ENCODE measurements at regions not wholly inside any gene's neighbourhood (a gene's known extent, or its start where the extent isn't known, plus 50 kb on each side); places are given as distances from the start of the nearest gene placed in this dataset.

DNA sequence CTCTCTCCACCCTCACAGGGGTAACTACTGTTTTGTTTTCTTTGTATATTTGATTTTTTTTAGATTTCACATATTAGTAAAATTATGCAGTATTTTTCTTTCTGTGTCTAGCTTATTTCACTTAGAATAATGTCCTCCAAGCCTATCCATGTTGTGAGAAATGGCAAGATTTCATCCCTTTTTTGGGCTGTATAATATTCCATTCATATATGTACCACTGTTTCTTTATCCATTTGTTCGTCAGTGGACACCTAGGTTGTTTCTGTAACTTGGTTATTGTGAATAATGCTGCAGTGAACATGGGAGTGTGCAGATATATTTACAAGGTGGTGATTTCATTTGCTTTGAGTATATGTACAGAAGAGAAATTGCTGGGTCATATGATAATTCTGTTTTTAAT lies 144.0 kb upstream of the CHD1 start:
- Histone ChIP-seq H3K27ac (no peak overlapping the region), H3K36me3 (no peaks in the 10 kb centered on the region), H3K27me3 (no peaks in the 10 kb centered on the region), H3K9me3 (no peaks in the 10 kb centered on the region), H3K4me3 (no peak overlapping the region), H3K4me1 (no peaks in the 10 kb centered on the region)
- TF ChIP-seq POLR2A (IDR thresholded peaks at IDR 0.05) (no peak), POLR2AphosphoS5 (IDR thresholded peaks at IDR 0.05) (no peak)
- DNase-seq (ENCODE audit: low spot score in 2 of 2), result no peak
- 90% methylated on average over 1 of the region's 1 CpG for whole genome bisulfite sequencing

DNA sequence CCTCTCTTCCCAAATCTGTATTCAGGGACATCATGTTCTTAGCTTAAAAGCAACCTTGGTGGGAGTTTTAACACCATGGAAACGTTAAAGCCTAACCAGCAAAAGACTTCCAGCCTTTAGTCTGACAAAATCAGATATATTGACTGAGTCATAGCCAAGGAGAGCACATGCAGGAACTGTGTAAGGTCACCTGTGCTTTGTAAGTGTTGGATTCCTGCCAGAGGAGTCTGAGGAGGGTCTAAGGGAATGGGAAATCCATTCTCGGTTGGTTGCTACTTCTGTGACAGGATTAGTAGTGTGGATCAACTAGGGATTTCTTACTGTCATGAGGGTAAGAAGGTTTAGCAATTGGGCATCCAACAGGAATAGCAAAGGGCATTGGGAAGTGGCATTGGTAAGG lies 142.0 kb upstream of the CHD1 start:
- Histone ChIP-seq H3K9me3 (no peaks in the 10 kb centered on the region), H3K4me3 (no peak overlapping the region), H3K27ac (no peak overlapping the region), H3K36me3 (no peaks in the 10 kb centered on the region), H3K27me3 (no peaks in the 10 kb centered on the region), H3K4me1 (no peaks in the 10 kb centered on the region)
- TF ChIP-seq POLR2AphosphoS5 (IDR thresholded peaks at IDR 0.05), result no peak
- no peak for TF ChIP-seq POLR2A (IDR thresholded peaks at IDR 0.05)
- TF ChIP-seq EP300 (IDR thresholded peaks at IDR 0.05), result no peak
- TF ChIP-seq, protein P1, sequence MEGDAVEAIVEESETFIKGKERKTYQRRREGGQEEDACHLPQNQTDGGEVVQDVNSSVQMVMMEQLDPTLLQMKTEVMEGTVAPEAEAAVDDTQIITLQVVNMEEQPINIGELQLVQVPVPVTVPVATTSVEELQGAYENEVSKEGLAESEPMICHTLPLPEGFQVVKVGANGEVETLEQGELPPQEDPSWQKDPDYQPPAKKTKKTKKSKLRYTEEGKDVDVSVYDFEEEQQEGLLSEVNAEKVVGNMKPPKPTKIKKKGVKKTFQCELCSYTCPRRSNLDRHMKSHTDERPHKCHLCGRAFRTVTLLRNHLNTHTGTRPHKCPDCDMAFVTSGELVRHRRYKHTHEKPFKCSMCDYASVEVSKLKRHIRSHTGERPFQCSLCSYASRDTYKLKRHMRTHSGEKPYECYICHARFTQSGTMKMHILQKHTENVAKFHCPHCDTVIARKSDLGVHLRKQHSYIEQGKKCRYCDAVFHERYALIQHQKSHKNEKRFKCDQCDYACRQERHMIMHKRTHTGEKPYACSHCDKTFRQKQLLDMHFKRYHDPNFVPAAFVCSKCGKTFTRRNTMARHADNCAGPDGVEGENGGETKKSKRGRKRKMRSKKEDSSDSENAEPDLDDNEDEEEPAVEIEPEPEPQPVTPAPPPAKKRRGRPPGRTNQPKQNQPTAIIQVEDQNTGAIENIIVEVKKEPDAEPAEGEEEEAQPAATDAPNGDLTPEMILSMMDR (IDR thresholded peaks at IDR 0.05), result no peak
- WGBS, result 60% methylated on average over 2 of the region's 2 CpGs
- no peak for DNase-seq (ENCODE audit: low spot score in 2 of 2)

DNA sequence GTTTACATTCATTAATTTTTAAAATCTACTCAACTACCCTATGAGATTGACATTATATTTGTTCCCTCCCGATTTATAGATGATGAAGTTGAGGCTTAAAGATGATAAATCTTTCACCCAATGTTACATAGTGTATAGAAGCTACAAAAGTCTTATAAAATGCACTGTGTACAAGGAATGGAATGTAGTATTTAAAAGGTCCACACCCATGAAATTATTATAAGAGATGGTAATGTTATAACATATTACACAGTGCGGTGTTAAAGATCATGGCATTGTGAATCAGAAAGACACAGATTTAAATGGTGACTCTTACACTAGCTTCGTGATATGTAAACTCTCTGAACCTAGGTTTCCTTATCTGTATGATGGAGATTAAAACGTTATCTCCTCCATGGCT lies 141.6 kb upstream of the CHD1 start:
- Histone ChIP-seq H3K27ac (no peak overlapping the region), H3K4me1 (no peaks in the 10 kb centered on the region), H3K9me3 (no peaks in the 10 kb centered on the region), H3K27me3 (no peaks in the 10 kb centered on the region), H3K4me3 (no peak overlapping the region), H3K36me3 (no peaks in the 10 kb centered on the region)
- no peak for DNase-seq (ENCODE audit: low spot score in 2 of 2)
- TF ChIP-seq EP300 (IDR thresholded peaks at IDR 0.05), result no peak
- no peak for TF ChIP-seq POLR2AphosphoS5 (IDR thresholded peaks at IDR 0.05)
- TF ChIP-seq POLR2A (IDR thresholded peaks at IDR 0.05), result no peak
- TF ChIP-seq, protein P1 (IDR thresholded peaks at IDR 0.05), result no peak
- WGBS, result 79% methylated on average over 4 of the region's 4 CpGs

DNA sequence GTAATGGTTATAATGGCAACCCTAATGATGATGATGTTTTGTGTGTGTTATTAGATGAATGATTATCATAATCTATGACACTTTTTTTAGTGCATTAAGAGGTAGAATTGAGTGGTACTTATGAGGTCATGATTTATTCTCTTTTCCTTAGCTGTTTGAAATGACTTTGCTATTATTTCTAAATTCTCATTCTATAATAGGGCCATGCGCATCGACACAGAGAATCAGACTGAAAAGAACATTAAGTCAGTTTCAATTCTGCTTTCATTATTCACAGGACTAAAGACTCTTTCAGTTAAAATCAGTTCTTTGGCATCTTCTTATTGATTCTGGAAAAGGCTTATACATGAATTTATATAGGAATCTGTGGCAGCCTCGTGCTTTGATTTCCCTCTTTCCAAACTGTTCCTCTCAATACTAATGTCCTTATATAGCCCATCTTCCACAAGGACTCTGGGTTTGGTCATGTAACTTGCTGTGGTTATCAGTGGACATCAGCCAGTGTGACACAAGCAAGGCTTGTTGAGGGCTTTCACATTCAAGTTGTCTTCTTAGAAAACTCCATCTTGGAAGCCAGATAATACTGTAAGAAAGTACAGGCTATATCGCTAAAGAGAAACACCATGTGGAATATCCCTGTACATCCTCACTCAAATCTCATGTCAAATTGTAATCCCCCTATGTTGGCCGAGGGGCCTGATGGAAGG lies 140.3 kb upstream of the CHD1 start:
- Histone ChIP-seq H3K9me3 (no peaks in the 10 kb centered on the region), H3K27me3 (no peaks in the 10 kb centered on the region), H3K27ac (no peak overlapping the region), H3K4me3 (no peak overlapping the region), H3K36me3 (no peaks in the 10 kb centered on the region), H3K4me1 (no peaks in the 10 kb centered on the region)
- 83% methylated on average over 5 of the region's 5 CpGs for WGBS
- DNase-seq (ENCODE audit: low spot score in 2 of 2), result no peak
- TF ChIP-seq POLR2A (IDR thresholded peaks at IDR 0.05) (no peak), EP300 (IDR thresholded peaks at IDR 0.05) (no peak), POLR2AphosphoS5 (IDR thresholded peaks at IDR 0.05) (no peak)
- TF ChIP-seq, protein P1 (IDR thresholded peaks at IDR 0.05), result no peak

DNA sequence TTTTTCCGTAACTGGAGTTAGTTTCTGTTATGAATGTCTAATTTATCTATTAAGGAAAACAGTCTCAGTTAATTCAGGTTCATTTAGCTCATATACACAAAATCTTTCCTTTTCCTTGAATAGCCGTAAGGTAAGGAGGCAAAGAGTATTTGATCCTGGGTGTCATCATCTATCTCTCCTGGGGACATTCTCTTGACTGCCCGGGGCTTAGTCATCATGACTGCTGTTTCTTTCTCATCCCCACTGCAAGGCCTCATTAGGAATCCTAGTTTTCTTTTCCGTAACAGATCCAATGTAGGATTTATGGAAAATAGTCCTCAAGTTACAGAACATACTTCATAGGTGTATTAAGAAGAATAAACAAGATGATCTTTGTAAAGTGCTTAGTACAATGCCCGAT lies 134.9 kb upstream of the CHD1 start:
- DNase-seq (ENCODE audit: low spot score in 2 of 2), result no peak
- TF ChIP-seq POLR2AphosphoS5 (IDR thresholded peaks at IDR 0.05) (no peak), POLR2A (IDR thresholded peaks at IDR 0.05) (no peak), EP300 (IDR thresholded peaks at IDR 0.05) (no peak)
- TF ChIP-seq, protein P1 (IDR thresholded peaks at IDR 0.05), result no peak
- 95% methylated on average over 5 of the region's 5 CpGs for WGBS
- Histone ChIP-seq H3K36me3 (no peaks in the 10 kb centered on the region), H3K9me3 (no peaks in the 10 kb centered on the region), H3K4me1 (peaks cover 16% of the 10 kb centered on the region), H3K4me3 (no peak overlapping the region), H3K27ac (no peak overlapping the region), H3K27me3 (no peaks in the 10 kb centered on the region)

DNA sequence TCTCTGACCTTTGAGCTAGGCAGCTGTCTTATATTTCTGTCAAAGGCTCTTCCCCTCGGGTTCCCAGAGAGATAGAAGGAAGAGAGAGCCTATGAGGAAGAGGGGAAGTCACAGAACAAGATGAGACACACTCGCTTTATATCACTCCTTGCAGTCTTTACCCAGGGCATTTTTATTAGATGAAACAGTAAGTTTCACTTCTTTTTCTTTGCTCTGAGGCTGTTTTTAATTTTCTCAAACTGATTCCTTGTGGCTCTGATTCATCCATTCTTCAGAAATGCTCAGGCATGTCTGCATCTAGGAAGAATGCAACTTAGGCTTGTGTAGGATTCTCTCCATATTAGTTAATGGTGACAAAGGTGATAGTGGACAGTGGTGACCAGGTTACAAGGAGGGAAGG lies 132.9 kb upstream of the CHD1 start:
- no peaks in the 10 kb centered on the region for H3K27me3 ChIP-seq
- no peak overlapping the region for H3K4me3 ChIP-seq
- TF ChIP-seq EP300 (IDR thresholded peaks at IDR 0.05) (no peak), POLR2AphosphoS5 (IDR thresholded peaks at IDR 0.05) (no peak), POLR2A (IDR thresholded peaks at IDR 0.05) (no peak)
- TF ChIP-seq, protein P1 (IDR thresholded peaks at IDR 0.05), result no peak
- 11% methylated on average over 2 of the region's 2 CpGs for WGBS
- no peaks in the 10 kb centered on the region for H3K36me3 ChIP-seq
- H3K4me1 ChIP-seq, result peaks cover 16% of the 10 kb centered on the region
- no peak for DNase-seq (ENCODE audit: low spot score in 2 of 2)
- no peaks in the 10 kb centered on the region for H3K9me3 ChIP-seq
- no peak overlapping the region for H3K27ac ChIP-seq
